ENCODE measurements at regions not wholly inside any gene's neighbourhood (a gene's known extent, or its start where the extent isn't known, plus 50 kb on each side); places are given as distances from the start of the nearest gene placed in this dataset.

DNA sequence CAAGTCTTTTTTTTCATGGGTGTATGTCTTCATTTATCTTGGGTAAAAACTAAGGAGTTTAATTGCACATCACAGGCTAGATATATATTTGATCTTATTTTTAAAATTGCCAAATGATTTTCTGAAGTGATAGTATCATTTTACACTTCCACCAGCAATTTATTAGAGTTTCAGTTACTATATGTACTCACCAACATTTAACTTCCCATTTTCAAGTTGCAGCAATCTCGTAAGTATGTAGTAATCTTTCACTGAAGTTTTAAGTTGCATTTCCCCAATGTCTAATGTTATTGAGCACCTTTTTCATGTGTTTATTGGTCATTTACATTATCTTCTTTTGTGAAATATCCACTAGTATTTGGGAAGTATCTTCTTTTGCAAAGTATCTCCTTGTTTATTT is 277.4 kb upstream of the CNR1 start:
- no peaks in the 10 kb centered on the region for H3K36me3 ChIP-seq (ENCODE audit: control insufficient read depth in 2 of 2, insufficient read depth in 2 of 2, low read length in 1 of 2)
- no peaks in the 10 kb centered on the region for H3K9me3 ChIP-seq (replicated peaks; ENCODE audit: control insufficient read depth, insufficient read depth, low read length)
- no TSS peak for BruUV-seq (replicated peaks)
- no peak overlapping the region for H3K27ac ChIP-seq (ENCODE audit: control insufficient read depth, insufficient read depth)
- no peaks in the 10 kb centered on the region for H3K79me2 ChIP-seq (ENCODE audit: control insufficient read depth, insufficient read depth, low read length)
- FAIRE-seq (no peak), DNase-seq (ENCODE audit: low read depth, low spot score) (peak; percentile 21), ATAC-seq (peak; percentile 92)
- H4K20me1 ChIP-seq (ENCODE audit: control insufficient read depth, insufficient read depth) = no peaks in the 10 kb centered on the region
- H3K4me2 ChIP-seq (ENCODE audit: control insufficient read depth, insufficient read depth) = no peak overlapping the region
- ChIA-PET SMC1A (ENCODE audit: uncharacterized antibody, unreplicated experiment) (interaction anchor here (0.9 to 2.4 kb wide), 10 partner anchors 9 to 514 kb away, joined by 3 to 18 read pairs (median 4); no protein-coding TSS in a partner anchor), RAD21 (ENCODE audit: unreplicated experiment) (interaction anchor here (1.2 to 3.4 kb wide), 5 partner anchors 15 to 316 kb away, joined by 3 to 25 read pairs (median 6); no protein-coding TSS in a partner anchor), CTCF (interaction anchor here (1.0 to 1.2 kb wide), 4 partner anchors 20 to 1051 kb away, joined by 3 read pairs; no protein-coding TSS in a partner anchor), POLR2A (no interaction called here)
- 0% methylated on average over 1 of the region's 1 CpG for WGBS (ENCODE audit: insufficient coverage, insufficient replicate concordance, low lambda C conversion rate, missing lambda C conversion rate)
- H3K4me3 ChIP-seq = no peak overlapping the region
- H3K27me3 ChIP-seq (replicated peaks in 1 of 2; ENCODE audit: control insufficient read depth in 2 of 2, insufficient read depth in 2 of 2, low read length in 1 of 2) = no peaks in the 10 kb centered on the region
- TF ChIP-seq SPI1 (IDR thresholded peaks at IDR 0.05; ENCODE audit: borderline replicate concordance, insufficient read depth, low read depth, low read length) (peak; percentile 14; the same call in 1 of the 2 replicates), MEF2B (IDR thresholded peaks at IDR 0.05; ENCODE audit: partially characterized antibody, poor library complexity, severe bottlenecking) (peak; percentile 32), ATF7 (IDR thresholded peaks at IDR 0.05; ENCODE audit: low read depth) (peak; percentile 69; the same call in 1 of the 2 replicates), JUNB (IDR thresholded peaks at IDR 0.05) (peak; percentile 17; the same call in 1 of the 2 replicates), SUZ12 (IDR thresholded peaks at IDR 0.05; ENCODE audit: unreplicated experiment) (no peak), FOS (IDR thresholded peaks at IDR 0.05; ENCODE audit: borderline replicate concordance, extremely low read depth, insufficient read length) (no peak), MTA2 (IDR thresholded peaks at IDR 0.05; ENCODE audit: low read depth) (peak; percentile 82), BACH1 (IDR thresholded peaks at IDR 0.05; ENCODE audit: borderline replicate concordance) (no peak)
- TF ChIP-seq, protein P1, sequence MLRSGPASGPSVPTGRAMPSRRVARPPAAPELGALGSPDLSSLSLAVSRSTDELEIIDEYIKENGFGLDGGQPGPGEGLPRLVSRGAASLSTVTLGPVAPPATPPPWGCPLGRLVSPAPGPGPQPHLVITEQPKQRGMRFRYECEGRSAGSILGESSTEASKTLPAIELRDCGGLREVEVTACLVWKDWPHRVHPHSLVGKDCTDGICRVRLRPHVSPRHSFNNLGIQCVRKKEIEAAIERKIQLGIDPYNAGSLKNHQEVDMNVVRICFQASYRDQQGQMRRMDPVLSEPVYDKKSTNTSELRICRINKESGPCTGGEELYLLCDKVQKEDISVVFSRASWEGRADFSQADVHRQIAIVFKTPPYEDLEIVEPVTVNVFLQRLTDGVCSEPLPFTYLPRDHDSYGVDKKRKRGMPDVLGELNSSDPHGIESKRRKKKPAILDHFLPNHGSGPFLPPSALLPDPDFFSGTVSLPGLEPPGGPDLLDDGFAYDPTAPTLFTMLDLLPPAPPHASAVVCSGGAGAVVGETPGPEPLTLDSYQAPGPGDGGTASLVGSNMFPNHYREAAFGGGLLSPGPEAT (IDR thresholded peaks at IDR 0.05; ENCODE audit: low read depth) = peak; percentile 50; the same call in 1 of the 2 replicates
- peaks cover 7% of the 10 kb centered on the region; the same call in 1 of the 2 replicates for H3K4me1 ChIP-seq (ENCODE audit: control insufficient read depth, insufficient read depth, low read length)
- in situ Hi-C loops (cut with MboI) = no loop called here
- intact Hi-C loops (cut with micrococcal nuclease; ENCODE audit: unreplicated experiment) = loop anchor here (5.0 kb wide), 1 partner anchor 49 kb away; no protein-coding TSS in a partner anchor
- no peak overlapping the region for H2AFZ ChIP-seq (ENCODE audit: control insufficient read depth, low read depth, low read length)
- H3K9ac ChIP-seq (ENCODE audit: control insufficient read depth, insufficient read depth, low read length) = no peak overlapping the region
